ENCODE measurements at regions not wholly inside any gene's neighbourhood (a gene's known extent, or its start where the extent isn't known, plus 50 kb on each side); places are given as distances from the start of the nearest gene placed in this dataset.

DNA sequence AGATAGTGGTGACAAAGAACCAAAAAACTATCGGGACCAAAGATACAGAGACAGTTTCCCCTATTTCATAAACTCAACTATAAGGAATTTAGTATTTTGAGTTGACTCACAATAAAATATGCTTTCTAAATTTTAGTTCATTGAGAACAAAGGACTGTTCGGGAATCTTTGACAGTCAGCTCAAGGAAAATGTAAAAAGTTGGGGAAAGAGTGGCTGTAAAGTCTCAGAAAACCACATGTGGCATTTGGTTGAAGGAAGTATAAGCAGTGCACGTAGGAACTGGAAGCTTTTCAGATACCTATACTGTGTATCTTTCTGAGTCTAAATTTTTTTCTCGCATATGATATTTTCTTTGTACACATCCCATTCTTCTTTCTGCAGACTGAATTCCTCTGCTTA lies 688.9 kb downstream of the KCNA4 start:
- POLR2A ChIA-PET: no interaction called here
- ATAC-seq (ENCODE audit: low read depth) (no peak), DNase-seq (no peak)
- H3K27me3 Mint-ChIP-seq: no peaks in the 10 kb centered on the region
- CTCF ChIA-PET: no interaction called here
- H3K27ac Mint-ChIP-seq: no peak overlapping the region
- H3K4me1 Mint-ChIP-seq: no peaks in the 10 kb centered on the region
- intact Hi-C loops (cut with micrococcal nuclease): no loop called here
- no peak overlapping the region for H3K4me3 Mint-ChIP-seq
- peaks cover 3% of the 10 kb centered on the region for H3K9me3 Mint-ChIP-seq
- no peaks in the 10 kb centered on the region for H3K36me3 Mint-ChIP-seq (ENCODE audit: low read depth)
- TF ChIP-seq, protein P1, sequence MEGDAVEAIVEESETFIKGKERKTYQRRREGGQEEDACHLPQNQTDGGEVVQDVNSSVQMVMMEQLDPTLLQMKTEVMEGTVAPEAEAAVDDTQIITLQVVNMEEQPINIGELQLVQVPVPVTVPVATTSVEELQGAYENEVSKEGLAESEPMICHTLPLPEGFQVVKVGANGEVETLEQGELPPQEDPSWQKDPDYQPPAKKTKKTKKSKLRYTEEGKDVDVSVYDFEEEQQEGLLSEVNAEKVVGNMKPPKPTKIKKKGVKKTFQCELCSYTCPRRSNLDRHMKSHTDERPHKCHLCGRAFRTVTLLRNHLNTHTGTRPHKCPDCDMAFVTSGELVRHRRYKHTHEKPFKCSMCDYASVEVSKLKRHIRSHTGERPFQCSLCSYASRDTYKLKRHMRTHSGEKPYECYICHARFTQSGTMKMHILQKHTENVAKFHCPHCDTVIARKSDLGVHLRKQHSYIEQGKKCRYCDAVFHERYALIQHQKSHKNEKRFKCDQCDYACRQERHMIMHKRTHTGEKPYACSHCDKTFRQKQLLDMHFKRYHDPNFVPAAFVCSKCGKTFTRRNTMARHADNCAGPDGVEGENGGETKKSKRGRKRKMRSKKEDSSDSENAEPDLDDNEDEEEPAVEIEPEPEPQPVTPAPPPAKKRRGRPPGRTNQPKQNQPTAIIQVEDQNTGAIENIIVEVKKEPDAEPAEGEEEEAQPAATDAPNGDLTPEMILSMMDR (IDR thresholded peaks at IDR 0.05): no peak

DNA sequence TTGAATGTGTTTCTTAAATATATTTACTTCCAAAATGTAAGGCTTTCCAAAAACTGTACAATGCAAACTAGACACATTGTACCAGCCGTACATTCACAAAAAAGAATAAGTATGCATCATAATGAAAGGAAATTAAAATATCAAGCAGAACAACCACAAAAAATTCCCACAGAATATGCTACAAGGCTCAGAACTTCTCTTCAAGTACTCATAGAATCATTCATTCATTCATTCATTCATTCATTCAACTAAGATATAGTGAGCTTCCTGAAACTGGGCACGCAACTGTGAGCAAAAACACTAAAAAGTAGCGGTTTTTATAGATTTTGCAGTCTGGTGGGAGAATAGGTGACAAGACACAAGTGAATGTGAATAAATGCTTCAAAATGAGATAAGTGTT lies 690.1 kb downstream of the KCNA4 start:
- Mint-ChIP-seq H3K4me1 (no peaks in the 10 kb centered on the region), H3K4me3 (no peak overlapping the region), H3K27ac (no peak overlapping the region), H3K27me3 (no peaks in the 10 kb centered on the region), H3K36me3 (ENCODE audit: low read depth) (no peaks in the 10 kb centered on the region), H3K9me3 (peaks cover 10% of the 10 kb centered on the region)
- ATAC-seq (ENCODE audit: low read depth): no peak
- TF ChIP-seq, protein P1 (IDR thresholded peaks at IDR 0.05): no peak
- POLR2A ChIA-PET: no interaction called here
- intact Hi-C loops (cut with micrococcal nuclease): no loop called here
- CTCF ChIA-PET: no interaction called here
- no peak for DNase-seq

- no peak overlapping the region for H3K27ac Mint-ChIP-seq
- H3K4me1 Mint-ChIP-seq: no peaks in the 10 kb centered on the region
- CTCF ChIA-PET: no interaction called here
- POLR2A ChIA-PET: no interaction called here
- TF ChIP-seq, protein P1 (IDR thresholded peaks at IDR 0.05): no peak
- H3K4me3 Mint-ChIP-seq: no peak overlapping the region
- no peaks in the 10 kb centered on the region for H3K27me3 Mint-ChIP-seq
- intact Hi-C loops (cut with micrococcal nuclease): no loop called here
- no peak for ATAC-seq (ENCODE audit: low read depth)
- DNase-seq: no peak
- peaks cover 10% of the 10 kb centered on the region for H3K9me3 Mint-ChIP-seq
- no peaks in the 10 kb centered on the region for H3K36me3 Mint-ChIP-seq (ENCODE audit: low read depth)
Measured at GRCh38 chr11:29324328-29324727, 692.5 kb downstream of the KCNA4 start.

DNA sequence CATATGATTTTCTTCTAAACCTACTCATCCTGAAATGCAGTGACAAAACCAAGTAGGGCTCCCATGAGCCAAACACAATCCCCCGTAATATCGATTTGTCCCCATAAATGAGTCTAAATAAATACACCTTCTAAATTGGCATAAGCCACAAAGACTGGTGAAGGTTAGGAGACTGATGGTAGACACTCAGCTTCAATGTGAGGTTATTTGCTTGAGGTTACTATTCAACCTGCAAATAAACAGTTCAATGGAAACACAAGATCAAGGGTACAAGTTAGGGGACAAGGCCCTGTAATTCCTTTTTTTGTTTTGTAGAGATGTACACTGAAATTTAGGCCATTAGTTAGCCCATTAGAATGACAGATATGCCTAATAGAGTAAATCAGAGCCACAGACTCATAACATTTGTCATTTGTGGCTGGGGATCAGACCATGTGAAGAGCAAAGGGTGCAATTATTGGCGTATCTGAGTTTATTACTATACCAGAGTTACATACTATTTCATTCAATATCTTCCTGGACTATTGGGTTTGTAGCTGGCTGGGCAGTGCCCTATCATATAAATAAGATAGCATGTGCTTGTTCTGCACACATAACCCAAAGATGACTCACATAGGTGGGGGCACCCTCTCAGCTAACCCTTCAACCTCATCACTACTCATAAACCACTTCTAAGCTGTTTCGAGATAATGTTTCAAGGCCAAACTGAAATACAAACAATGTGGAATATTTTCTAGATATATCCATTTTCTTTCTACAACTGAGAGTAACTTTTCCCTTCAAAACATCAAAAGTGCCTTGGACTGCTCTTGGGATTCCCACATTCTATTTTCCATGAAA lies 695.3 kb downstream of the KCNA4 start:
- ChIA-PET CTCF (no interaction called here), POLR2A (no interaction called here)
- intact Hi-C loops (cut with micrococcal nuclease): no loop called here
- Mint-ChIP-seq H3K27me3 (no peaks in the 10 kb centered on the region), H3K4me1 (no peaks in the 10 kb centered on the region), H3K36me3 (ENCODE audit: low read depth) (no peaks in the 10 kb centered on the region), H3K9me3 (peaks cover 8% of the 10 kb centered on the region), H3K4me3 (no peak overlapping the region), H3K27ac (no peak overlapping the region)
- TF ChIP-seq, protein P1 (IDR thresholded peaks at IDR 0.05): no peak
- DNase-seq (no peak), ATAC-seq (ENCODE audit: low read depth) (no peak)

- no peaks in the 10 kb centered on the region for H3K36me3 Mint-ChIP-seq (ENCODE audit: low read depth)
- no peak for DNase-seq
- H3K27ac Mint-ChIP-seq: no peak overlapping the region
- intact Hi-C loops (cut with micrococcal nuclease): no loop called here
- CTCF ChIA-PET: no interaction called here
- no peak overlapping the region for H3K4me3 Mint-ChIP-seq
- H3K27me3 Mint-ChIP-seq: no peaks in the 10 kb centered on the region
- H3K9me3 Mint-ChIP-seq: peaks cover 8% of the 10 kb centered on the region
- H3K4me1 Mint-ChIP-seq: no peaks in the 10 kb centered on the region
- POLR2A ChIA-PET: no interaction called here
- TF ChIP-seq, protein P1 (IDR thresholded peaks at IDR 0.05): no peak
- no peak for ATAC-seq (ENCODE audit: low read depth)
Measured at GRCh38 chr11:29320196-29320595, 696.6 kb downstream of the KCNA4 start.
